ENCODE measurements at regions not wholly inside any gene's neighbourhood (a gene's known extent, or its start where the extent isn't known, plus 50 kb on each side); places are given as distances from the start of the nearest gene placed in this dataset.

- TF ChIP-seq RAD21 (IDR thresholded peaks at IDR 0.05; ENCODE audit: low read length) (no peak), CTCF (conservative IDR thresholded peaks at IDR 0.05; ENCODE audit: low read depth, low read length) (no peak), POLR2A (IDR thresholded peaks at IDR 0.05; ENCODE audit: low read depth, low read length) (no peak), USF2 (IDR thresholded peaks at IDR 0.05; ENCODE audit: low read depth, low read length) (no peak)
Measured at GRCh38 chr1:219791766-219792165, 136.6 kb downstream of the SLC30A10 start.
